ENCODE measurements at regions not wholly inside any gene's neighbourhood (a gene's known extent, or its start where the extent isn't known, plus 50 kb on each side); places are given as distances from the start of the nearest gene placed in this dataset.

DNA sequence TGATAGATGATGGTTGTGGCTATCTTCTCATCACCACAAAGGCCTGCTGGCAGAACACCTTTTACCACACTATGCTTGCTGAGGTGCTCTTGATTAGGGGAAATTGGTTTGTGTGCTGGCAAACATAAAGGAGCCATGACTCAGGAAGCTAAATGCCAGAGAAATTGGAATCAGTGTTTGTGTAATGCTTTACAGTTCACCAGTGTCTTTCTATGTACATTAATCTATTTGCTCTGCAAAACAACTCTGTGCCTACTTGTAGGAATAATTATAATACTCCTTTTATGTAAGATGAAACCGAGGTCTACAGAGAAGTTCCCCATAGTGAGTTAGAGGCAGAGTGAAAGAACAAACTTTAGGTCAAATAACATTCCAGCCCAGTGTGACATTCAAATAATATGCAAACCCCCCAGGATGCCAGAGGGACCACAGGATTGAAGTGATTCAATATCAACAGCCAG, 390.5 kb upstream of the HTR2A start (continued):
- TF ChIP-seq, protein P1, sequence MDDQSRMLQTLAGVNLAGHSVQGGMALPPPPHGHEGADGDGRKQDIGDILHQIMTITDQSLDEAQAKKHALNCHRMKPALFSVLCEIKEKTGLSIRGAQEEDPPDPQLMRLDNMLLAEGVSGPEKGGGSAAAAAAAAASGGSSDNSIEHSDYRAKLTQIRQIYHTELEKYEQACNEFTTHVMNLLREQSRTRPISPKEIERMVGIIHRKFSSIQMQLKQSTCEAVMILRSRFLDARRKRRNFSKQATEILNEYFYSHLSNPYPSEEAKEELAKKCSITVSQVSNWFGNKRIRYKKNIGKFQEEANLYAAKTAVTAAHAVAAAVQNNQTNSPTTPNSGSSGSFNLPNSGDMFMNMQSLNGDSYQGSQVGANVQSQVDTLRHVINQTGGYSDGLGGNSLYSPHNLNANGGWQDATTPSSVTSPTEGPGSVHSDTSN (CRISPR knock-in tag; IDR thresholded peaks at IDR 0.05): no peak
- TF ChIP-seq YY1 (tag by site-specific recombination; IDR thresholded peaks at IDR 0.05) (no peak), ZNF16 (tag by site-specific recombination; IDR thresholded peaks at IDR 0.05; ENCODE audit: low read depth) (no peak)

DNA sequence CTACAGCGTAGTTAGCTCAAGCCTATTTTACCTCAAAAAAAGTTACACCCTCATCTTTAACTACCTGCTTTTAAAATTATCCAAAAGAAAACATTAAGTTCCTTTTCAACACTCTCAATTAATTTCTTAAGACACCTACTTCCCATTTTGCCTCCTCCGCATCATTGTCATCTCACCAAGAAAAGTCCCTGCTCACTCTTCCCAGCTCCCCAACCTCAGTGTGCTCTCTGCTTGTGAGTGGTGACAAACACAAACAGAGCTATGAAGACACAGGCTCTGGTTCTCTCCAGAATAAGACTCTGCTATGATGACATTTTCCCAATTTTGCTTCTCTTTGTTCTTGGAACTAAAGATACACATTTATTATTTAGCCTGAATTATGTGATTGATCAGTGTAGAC, 385.1 kb upstream of the HTR2A start:
- Histone ChIP-seq H3K9me3 (ENCODE audit: control insufficient read depth, insufficient read depth, low read depth, low read length) (no peaks in the 10 kb centered on the region), H3K4me3 (ENCODE audit: low read depth, low read length) (no peak overlapping the region), H3K36me3 (ENCODE audit: control insufficient read depth in 2 of 2, insufficient read depth in 1 of 2, low read length in 2 of 2) (no peaks in the 10 kb centered on the region), H3K4me1 (ENCODE audit: control insufficient read depth, insufficient read depth, low read length) (no peaks in the 10 kb centered on the region), H3K27ac (ENCODE audit: extremely low read depth, low read depth, low read length) (no peak overlapping the region)
- ChIA-PET CTCF (interaction anchor here (0.6 kb wide), 1 partner anchor 693 kb away, joined by 4 read pairs; no protein-coding TSS in a partner anchor), POLR2A (no interaction called here)
- TF ChIP-seq ZSCAN23 (tag by site-specific recombination; IDR thresholded peaks at IDR 0.05) (no peak), ZBTB8A (tag by site-specific recombination; IDR thresholded peaks at IDR 0.05) (no peak), ZNF175 (tag by site-specific recombination; IDR thresholded peaks at IDR 0.05) (no peak), GLI2 (tag by site-specific recombination; IDR thresholded peaks at IDR 0.05; ENCODE audit: borderline replicate concordance, low read depth) (no peak), ZNF114 (tag by site-specific recombination; IDR thresholded peaks at IDR 0.05) (no peak), OSR2 (tag by site-specific recombination; IDR thresholded peaks at IDR 0.05) (no peak), ZNF394 (tag by site-specific recombination; IDR thresholded peaks at IDR 0.05; ENCODE audit: borderline replicate concordance) (no peak), ZNF623 (tag by site-specific recombination; IDR thresholded peaks at IDR 0.05) (no peak), ZBTB1 (tag by site-specific recombination; IDR thresholded peaks at IDR 0.05) (no peak), ZNF202 (tag by site-specific recombination; IDR thresholded peaks at IDR 0.05; ENCODE audit: borderline replicate concordance) (no peak), ZNF138 (tag by site-specific recombination; IDR thresholded peaks at IDR 0.05; ENCODE audit: borderline replicate concordance) (no peak), ZNF280C (tag by site-specific recombination; IDR thresholded peaks at IDR 0.05) (no peak)
- TF ChIP-seq, protein P2, sequence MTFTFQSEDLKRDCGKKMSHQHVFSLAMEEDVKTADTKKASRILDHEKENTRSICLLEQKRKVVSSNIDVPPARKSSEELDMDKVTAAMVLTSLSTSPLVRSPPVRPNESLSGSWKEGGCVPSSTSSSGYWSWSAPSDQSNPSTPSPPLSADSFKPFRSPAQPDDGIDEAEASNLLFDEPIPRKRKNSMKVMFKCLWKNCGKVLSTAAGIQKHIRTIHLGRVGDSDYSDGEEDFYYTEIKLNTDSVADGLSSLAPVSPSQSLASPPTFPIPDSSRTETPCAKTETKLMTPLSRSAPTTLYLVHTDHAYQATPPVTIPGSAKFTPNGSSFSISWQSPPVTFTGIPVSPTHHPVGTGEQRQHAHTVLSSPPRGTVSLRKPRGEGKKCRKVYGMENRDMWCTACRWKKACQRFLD (tag by site-specific recombination; IDR thresholded peaks at IDR 0.05): no peak
- TF ChIP-seq, protein P3, sequence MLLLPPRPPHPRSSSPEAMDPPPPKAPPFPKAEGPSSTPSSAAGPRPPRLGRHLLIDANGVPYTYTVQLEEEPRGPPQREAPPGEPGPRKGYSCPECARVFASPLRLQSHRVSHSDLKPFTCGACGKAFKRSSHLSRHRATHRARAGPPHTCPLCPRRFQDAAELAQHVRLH (tag by site-specific recombination; IDR thresholded peaks at IDR 0.05): no peak
- TF ChIP-seq, protein P4, sequence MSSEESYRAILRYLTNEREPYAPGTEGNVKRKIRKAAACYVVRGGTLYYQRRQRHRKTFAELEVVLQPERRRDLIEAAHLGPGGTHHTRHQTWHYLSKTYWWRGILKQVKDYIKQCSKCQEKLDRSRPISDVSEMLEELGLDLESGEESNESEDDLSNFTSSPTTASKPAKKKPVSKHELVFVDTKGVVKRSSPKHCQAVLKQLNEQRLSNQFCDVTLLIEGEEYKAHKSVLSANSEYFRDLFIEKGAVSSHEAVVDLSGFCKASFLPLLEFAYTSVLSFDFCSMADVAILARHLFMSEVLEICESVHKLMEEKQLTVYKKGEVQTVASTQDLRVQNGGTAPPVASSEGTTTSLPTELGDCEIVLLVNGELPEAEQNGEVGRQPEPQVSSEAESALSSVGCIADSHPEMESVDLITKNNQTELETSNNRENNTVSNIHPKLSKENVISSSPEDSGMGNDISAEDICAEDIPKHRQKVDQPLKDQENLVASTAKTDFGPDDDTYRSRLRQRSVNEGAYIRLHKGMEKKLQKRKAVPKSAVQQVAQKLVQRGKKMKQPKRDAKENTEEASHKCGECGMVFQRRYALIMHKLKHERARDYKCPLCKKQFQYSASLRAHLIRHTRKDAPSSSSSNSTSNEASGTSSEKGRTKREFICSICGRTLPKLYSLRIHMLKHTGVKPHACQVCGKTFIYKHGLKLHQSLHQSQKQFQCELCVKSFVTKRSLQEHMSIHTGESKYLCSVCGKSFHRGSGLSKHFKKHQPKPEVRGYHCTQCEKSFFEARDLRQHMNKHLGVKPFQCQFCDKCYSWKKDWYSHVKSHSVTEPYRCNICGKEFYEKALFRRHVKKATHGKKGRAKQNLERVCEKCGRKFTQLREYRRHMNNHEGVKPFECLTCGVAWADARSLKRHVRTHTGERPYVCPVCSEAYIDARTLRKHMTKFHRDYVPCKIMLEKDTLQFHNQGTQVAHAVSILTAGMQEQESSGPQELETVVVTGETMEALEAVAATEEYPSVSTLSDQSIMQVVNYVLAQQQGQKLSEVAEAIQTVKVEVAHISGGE (tag by site-specific recombination; conservative IDR thresholded peaks at IDR 0.05; ENCODE audit: low read depth): no peak
